CD1c-positive myeloid dendritic cell (primary cell): ENCODE measurements at regions not wholly inside any gene's neighbourhood (a gene's known extent, or its start where the extent isn't known, plus 50 kb on each side); places are given as distances from the start of the nearest gene placed in this dataset.
"Not testable (repeated sequence)": the region's sequence is repeated elsewhere in the genome, so short reads cannot be mapped to it uniquely, and the experiment has no call there.

Experiments used
- DNase-seq: peaks from one replicate; pipeline ENCODE4 v3.0.0-alpha.2; 2016; ENCODE audit errors: extremely low spot score

GRCh38 chr5:179456075-179456474, 94.3 kb upstream of the RUFY1 start:
- DNase-seq: not testable (repeated sequence)

- DNase-seq: no peak
These were observed 95.0 kb upstream of the RUFY1 start for GRCh38 chr5:179455320-179455719.

GRCh38 chr5:179454356-179454755, 96.0 kb upstream of the RUFY1 start:
- DNase-seq: no peak

GRCh38 chr5:179453616-179454015, 96.7 kb upstream of the RUFY1 start:
- no peak for DNase-seq

- no peak for DNase-seq
These were observed 97.8 kb upstream of the RUFY1 start for GRCh38 chr5:179452356-179453230.

- no peak for DNase-seq
These were observed 98.5 kb upstream of the RUFY1 start for GRCh38 chr5:179451828-179452196.

GRCh38 chr5:179451114-179451827, 99.1 kb upstream of the RUFY1 start:
- no peak for DNase-seq

GRCh38 chr5:179449950-179450349, 100.4 kb upstream of the RUFY1 start:
- not testable (repeated sequence) for DNase-seq

GRCh38 chr5:179448282-179448681, 102.1 kb upstream of the RUFY1 start:
- DNase-seq: not testable (repeated sequence)

- DNase-seq: not testable (repeated sequence)
These were observed 97.0 kb upstream of the ADAMTS2 start for GRCh38 chr5:179442289-179442688.

GRCh38 chr5:179439181-179439985, 94.1 kb upstream of the ADAMTS2 start:
- no peak for DNase-seq

- no peak for DNase-seq
These were observed 93.2 kb upstream of the ADAMTS2 start for GRCh38 chr5:179438461-179438860.

- no peak for DNase-seq
These were observed 92.8 kb upstream of the ADAMTS2 start for GRCh38 chr5:179438011-179438441.

- no peak for DNase-seq
These were observed 92.2 kb upstream of the ADAMTS2 start for GRCh38 chr5:179437341-179438001.

- no peak for DNase-seq
These were observed 91.3 kb upstream of the ADAMTS2 start for GRCh38 chr5:179436321-179437122.

GRCh38 chr5:179435731-179436315, 90.6 kb upstream of the ADAMTS2 start:
- no peak for DNase-seq

- DNase-seq: no peak
These were observed 89.9 kb upstream of the ADAMTS2 start for GRCh38 chr5:179435181-179435580.

GRCh38 chr5:179432547-179432946, 87.3 kb upstream of the ADAMTS2 start:
- DNase-seq: no peak

- peak; percentile 10 for DNase-seq
These were observed 86.1 kb upstream of the ADAMTS2 start for GRCh38 chr5:179431221-179431824.
